ENCODE measurements at regions not wholly inside any gene's neighbourhood (a gene's known extent, or its start where the extent isn't known, plus 50 kb on each side); places are given as distances from the start of the nearest gene placed in this dataset.

DNA sequence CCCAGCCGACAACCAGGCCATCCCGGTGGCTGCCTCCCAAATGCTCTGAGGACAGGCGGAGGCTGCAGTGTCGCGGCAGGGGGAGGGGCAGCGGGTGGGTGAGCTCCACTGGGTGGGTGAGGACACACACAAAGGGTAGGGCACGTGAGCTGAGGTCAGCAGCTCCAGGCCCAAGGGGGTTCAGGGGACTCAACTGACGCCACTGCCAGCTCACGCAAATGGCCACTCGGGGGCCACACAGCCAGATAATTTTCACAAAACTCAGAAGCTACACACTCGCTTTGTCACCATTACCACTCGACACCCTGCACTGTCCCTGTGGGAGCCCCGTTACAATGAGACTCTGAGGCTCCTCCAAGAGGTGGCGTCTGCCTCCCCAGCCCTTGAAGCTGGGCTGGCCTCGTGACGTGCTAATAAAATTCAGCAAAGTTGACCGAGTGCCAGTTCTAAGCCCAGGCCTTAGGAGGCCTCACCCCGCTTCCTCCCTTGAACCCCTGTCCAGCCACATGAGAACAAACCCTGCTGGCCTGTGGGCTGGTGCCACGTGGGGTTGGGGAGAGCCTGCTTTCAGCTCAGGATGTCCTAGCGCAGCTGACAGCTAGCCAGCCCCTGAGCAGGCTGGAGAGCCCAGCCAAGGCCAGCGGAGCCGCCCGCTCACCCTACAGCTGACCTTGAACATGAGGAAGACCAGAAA, 56.9 kb downstream of the RMI2 start:
- no peak for TF ChIP-seq POLR2AphosphoS5 (IDR thresholded peaks at IDR 0.05; ENCODE audit: low read depth, low read length)
- TF ChIP-seq TAF1 (IDR thresholded peaks at IDR 0.05; ENCODE audit: borderline replicate concordance, insufficient read depth, low read length): no peak
- TF ChIP-seq REST (IDR thresholded peaks at IDR 0.05; ENCODE audit: insufficient read depth in 1 of 2, low read depth in 2 of 2, low read length in 2 of 2): no peak
- no peak for TF ChIP-seq SIN3A (IDR thresholded peaks at IDR 0.05; ENCODE audit: borderline replicate concordance, insufficient read depth, low read length)
- no peak for TF ChIP-seq FOXP2 (optimal IDR thresholded peaks at IDR 0.05; ENCODE audit: borderline replicate concordance, extremely low read depth, extremely low read length, insufficient read depth)

All from PFSK-1 (cell line).